ENCODE measurements at regions not wholly inside any gene's neighbourhood (a gene's known extent, or its start where the extent isn't known, plus 50 kb on each side); places are given as distances from the start of the nearest gene placed in this dataset.

- Histone ChIP-seq H3K79me2 (ENCODE audit: low read length) (no peaks in the 10 kb centered on the region), H3K27ac (ENCODE audit: low read length) (no peak overlapping the region), H3K9me2 (replicated peaks; ENCODE audit: insufficient read depth, low read length) (no peaks in the 10 kb centered on the region), H3K9ac (ENCODE audit: low read length) (no peak overlapping the region), H3K27me3 (replicated peaks; ENCODE audit: insufficient read depth, low read length) (peaks cover 16% of the 10 kb centered on the region), H3K9me3 (replicated peaks; ENCODE audit: insufficient read depth, low read length) (no peaks in the 10 kb centered on the region), H3K4me2 (ENCODE audit: low read depth, low read length) (no peak overlapping the region), H2AFZ (ENCODE audit: low read length) (no peak overlapping the region), H3F3A (ENCODE audit: insufficient read depth, low read length) (no peaks in the 10 kb centered on the region), H3K36me3 (replicated peaks; ENCODE audit: insufficient read depth, low read length) (no peaks in the 10 kb centered on the region), H4K20me1 (ENCODE audit: insufficient read depth, low read length) (no peaks in the 10 kb centered on the region), H3K4me1 (ENCODE audit: low read length) (no peaks in the 10 kb centered on the region), H3K4me3 (ENCODE audit: low read length) (no peak overlapping the region)
- TF ChIP-seq EZH2 (optimal IDR thresholded peaks at IDR 0.05; ENCODE audit: low read depth, low read length) (no peak), EZH2phosphoT487 (IDR thresholded peaks at IDR 0.05; ENCODE audit: low read length) (no peak), CTCF (IDR thresholded peaks at IDR 0.05; ENCODE audit: low read length) (no peak)
- DNase-seq: no peak
These were observed 221.0 kb downstream of the FOXL1 start for GRCh38 chr16:86799367-86799766.

- Histone ChIP-seq H3K27me3 (replicated peaks; ENCODE audit: insufficient read depth, low read length) (peaks cover 32% of the 10 kb centered on the region), H3K27ac (ENCODE audit: low read length) (no peak overlapping the region)
These were observed 222.5 kb downstream of the FOXL1 start for GRCh38 chr16:86800894-86801293.

GRCh38 chr16:86802013-86802412, 223.7 kb downstream of the FOXL1 start:
- Histone ChIP-seq H3K9me2 (replicated peaks; ENCODE audit: insufficient read depth, low read length) (no peaks in the 10 kb centered on the region), H3K4me3 (ENCODE audit: low read length) (no peak overlapping the region), H3K79me2 (ENCODE audit: low read length) (no peaks in the 10 kb centered on the region), H2AFZ (ENCODE audit: low read length) (no peak overlapping the region), H3K27me3 (replicated peaks; ENCODE audit: insufficient read depth, low read length) (peaks cover 38% of the 10 kb centered on the region), H4K20me1 (ENCODE audit: insufficient read depth, low read length) (no peaks in the 10 kb centered on the region), H3K36me3 (replicated peaks; ENCODE audit: insufficient read depth, low read length) (no peaks in the 10 kb centered on the region), H3K9me3 (replicated peaks; ENCODE audit: insufficient read depth, low read length) (no peaks in the 10 kb centered on the region), H3K9ac (ENCODE audit: low read length) (no peak overlapping the region), H3F3A (ENCODE audit: insufficient read depth, low read length) (no peaks in the 10 kb centered on the region), H3K4me1 (ENCODE audit: low read length) (no peaks in the 10 kb centered on the region), H3K27ac (ENCODE audit: low read length) (no peak overlapping the region), H3K4me2 (ENCODE audit: low read depth, low read length) (no peak overlapping the region)
- TF ChIP-seq EZH2phosphoT487 (IDR thresholded peaks at IDR 0.05; ENCODE audit: low read length): no peak
- TF ChIP-seq EZH2 (optimal IDR thresholded peaks at IDR 0.05; ENCODE audit: low read depth, low read length): no peak
- TF ChIP-seq CTCF (IDR thresholded peaks at IDR 0.05; ENCODE audit: low read length): no peak
- no peak for DNase-seq

More at GRCh38 chr16:86800894-86801293, 222.5 kb downstream of the FOXL1 start:
- no peaks in the 10 kb centered on the region for H3K4me1 ChIP-seq (ENCODE audit: low read length)
- TF ChIP-seq EZH2 (optimal IDR thresholded peaks at IDR 0.05; ENCODE audit: low read depth, low read length) (no peak), CTCF (IDR thresholded peaks at IDR 0.05; ENCODE audit: low read length) (no peak), EZH2phosphoT487 (IDR thresholded peaks at IDR 0.05; ENCODE audit: low read length) (no peak)
- H3K4me3 ChIP-seq (ENCODE audit: low read length): no peak overlapping the region
- no peak overlapping the region for H2AFZ ChIP-seq (ENCODE audit: low read length)
- no peaks in the 10 kb centered on the region for H3K79me2 ChIP-seq (ENCODE audit: low read length)
- H3K9me2 ChIP-seq (replicated peaks; ENCODE audit: insufficient read depth, low read length): no peaks in the 10 kb centered on the region
- no peaks in the 10 kb centered on the region for H3F3A ChIP-seq (ENCODE audit: insufficient read depth, low read length)
- no peaks in the 10 kb centered on the region for H3K36me3 ChIP-seq (replicated peaks; ENCODE audit: insufficient read depth, low read length)
- no peak overlapping the region for H3K9ac ChIP-seq (ENCODE audit: low read length)
- DNase-seq: no peak
- H3K4me2 ChIP-seq (ENCODE audit: low read depth, low read length): no peak overlapping the region
- H4K20me1 ChIP-seq (ENCODE audit: insufficient read depth, low read length): no peaks in the 10 kb centered on the region
- no peaks in the 10 kb centered on the region for H3K9me3 ChIP-seq (replicated peaks; ENCODE audit: insufficient read depth, low read length)
